Caco-2 (cell line): ENCODE measurements at regions not wholly inside any gene's neighbourhood (a gene's known extent, or its start where the extent isn't known, plus 50 kb on each side); places are given as distances from the start of the nearest gene placed in this dataset.
"Not testable (repeated sequence)": the region's sequence is repeated elsewhere in the genome, so short reads cannot be mapped to it uniquely, and the experiment has no call there.

Experiments used
- BruUV-seq: library from RNA; stranded (reverse); fragments of 400-500 nt; replicated peaks from 2 replicates; lab custom pipeline; 2021; lab: Mats Ljungman, UMichigan
- CTCF ChIA-PET: fragments of 300-600 bp; sonication (Branson Sonifier 250); formaldehyde crosslinking; loops from one replicate; lab custom pipeline; 2022; ENCODE audit warnings: antibody characterized with exemption; lab: Charles Lee
- POLR2A ChIA-PET: fragments of 300-600 bp; sonication (Branson Sonifier 250); formaldehyde crosslinking; loops from one replicate; lab custom pipeline; 2022; ENCODE audit warnings: antibody characterized with exemption; lab: Charles Lee
- DNase-seq, 2 experiments: peaks; one replicate each; pipeline versions ENCODE4 v3.0.0 to v3.0.0-alpha.2; 2020 to 2022
- H3K27me3 ChIP-seq: replicated peaks from 2 replicates; pipeline ENCODE4 v1.6.0; 2011; ENCODE audit warnings: low read length; ENCODE audit not compliant: control insufficient read depth, insufficient read depth
- H3K36me3 ChIP-seq: 2 replicates; pipeline ENCODE4 v1.5.1; 2011; ENCODE audit warnings: low read length; ENCODE audit not compliant: control insufficient read depth, insufficient read depth
- H3K4me1 ChIP-seq: fragments of 250-450 bp; sonication (Bioruptor Pico); 2 replicates; pipeline ENCODE4 v1.5.1; 2020; ENCODE audit warnings: mild to moderate bottlenecking
- H3K4me3 ChIP-seq: 2 replicates; pipeline ENCODE4 v1.5.1; 2011; ENCODE audit warnings: low read depth, mild to moderate bottlenecking, control low read depth, low read length
- H3K9me3 ChIP-seq: fragments of 250-450 bp; sonication (Bioruptor Pico); 2 replicates; pipeline ENCODE4 v1.5.1; 2020; ENCODE audit warnings: mild to moderate bottlenecking, moderate library complexity
- H3K27ac Mint-ChIP-seq: one replicate; pipeline ENCODE4 v1.8.0; 2022; ENCODE audit warnings: mixed read lengths; ENCODE audit not compliant: unreplicated experiment
- H3K27me3 Mint-ChIP-seq: one replicate; pipeline ENCODE4 v1.8.0; 2022; ENCODE audit warnings: mixed read lengths; ENCODE audit not compliant: insufficient read depth, unreplicated experiment
- H3K36me3 Mint-ChIP-seq: one replicate; pipeline ENCODE4 v1.8.0; 2022; ENCODE audit warnings: mild to moderate bottlenecking, mixed read lengths; ENCODE audit not compliant: insufficient read depth, unreplicated experiment
- H3K4me1 Mint-ChIP-seq: one replicate; pipeline ENCODE4 v1.8.0; 2022; ENCODE audit warnings: low read depth, mixed read lengths; ENCODE audit not compliant: unreplicated experiment
- H3K4me3 Mint-ChIP-seq: one replicate; pipeline ENCODE4 v1.8.0; 2022; ENCODE audit warnings: mild to moderate bottlenecking, moderate library complexity, mixed read lengths; ENCODE audit not compliant: unreplicated experiment
- H3K9me3 Mint-ChIP-seq: one replicate; pipeline ENCODE4 v1.8.0; 2022; ENCODE audit warnings: mixed read lengths; ENCODE audit not compliant: unreplicated experiment
- intact Hi-C: fragments of 100-400 bp; cut with micrococcal nuclease; formaldehyde crosslinking; loops from one replicate; pipeline ENCODE4 v1.10.0; 2022; ENCODE audit not compliant: unreplicated experiment
- TF ChIP-seq, protein P1 (sequence below), 2 experiments: fragments of 200-600 bp in 1 of 2; IDR thresholded peaks; 1 replicate in 1 of 2; 2 replicates in 1 of 2; pipeline versions ENCODE4 v1.5.1 to v1.8.0; 2011 to 2022; ENCODE audit warnings: antibody characterized with exemption in 1 of 2, control low read depth in 1 of 2, inconsistent platforms in 1 of 2, low read depth in 1 of 2, low read length in 1 of 2, mild to moderate bottlenecking in 1 of 2, moderate library complexity in 1 of 2; ENCODE audit not compliant: insufficient read depth in 1 of 2, severe bottlenecking in 1 of 2, unreplicated experiment in 1 of 2

DNA sequence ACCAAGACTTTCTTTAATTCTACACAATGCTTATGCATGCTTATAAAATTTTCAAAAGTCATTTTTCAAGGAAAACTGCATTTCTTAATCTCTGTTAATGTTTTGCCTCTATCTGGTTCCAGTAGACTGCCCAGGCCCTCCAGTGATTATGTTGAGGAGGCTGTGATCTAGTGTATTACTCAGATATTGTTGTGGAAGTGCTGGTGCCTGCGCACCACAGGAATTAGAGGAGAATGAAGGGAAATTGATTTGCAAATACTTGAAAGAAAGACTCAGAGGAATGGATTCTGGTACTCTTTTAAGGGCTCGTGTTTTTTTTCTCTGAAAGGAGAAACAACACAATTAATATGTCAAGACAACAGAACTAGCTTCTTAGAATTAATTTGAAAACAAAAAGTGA lies 1015.1 kb downstream of the RPA4 start:
- H3K27ac Mint-ChIP-seq = no peak overlapping the region
- Histone ChIP-seq H3K9me3 (no peaks in the 10 kb centered on the region), H3K4me3 (no peak overlapping the region), H3K4me1 (no peaks in the 10 kb centered on the region), H3K27me3 (no peaks in the 10 kb centered on the region), H3K36me3 (no peaks in the 10 kb centered on the region)
- H3K36me3 Mint-ChIP-seq = no peaks in the 10 kb centered on the region
- no TSS peak for BruUV-seq
- no peaks in the 10 kb centered on the region for H3K27me3 Mint-ChIP-seq
- no peaks in the 10 kb centered on the region for H3K4me1 Mint-ChIP-seq
- no peak for DNase-seq
- ChIA-PET CTCF (no interaction called here), POLR2A (no interaction called here)
- intact Hi-C loops = no loop called here
- TF ChIP-seq, protein P1, sequence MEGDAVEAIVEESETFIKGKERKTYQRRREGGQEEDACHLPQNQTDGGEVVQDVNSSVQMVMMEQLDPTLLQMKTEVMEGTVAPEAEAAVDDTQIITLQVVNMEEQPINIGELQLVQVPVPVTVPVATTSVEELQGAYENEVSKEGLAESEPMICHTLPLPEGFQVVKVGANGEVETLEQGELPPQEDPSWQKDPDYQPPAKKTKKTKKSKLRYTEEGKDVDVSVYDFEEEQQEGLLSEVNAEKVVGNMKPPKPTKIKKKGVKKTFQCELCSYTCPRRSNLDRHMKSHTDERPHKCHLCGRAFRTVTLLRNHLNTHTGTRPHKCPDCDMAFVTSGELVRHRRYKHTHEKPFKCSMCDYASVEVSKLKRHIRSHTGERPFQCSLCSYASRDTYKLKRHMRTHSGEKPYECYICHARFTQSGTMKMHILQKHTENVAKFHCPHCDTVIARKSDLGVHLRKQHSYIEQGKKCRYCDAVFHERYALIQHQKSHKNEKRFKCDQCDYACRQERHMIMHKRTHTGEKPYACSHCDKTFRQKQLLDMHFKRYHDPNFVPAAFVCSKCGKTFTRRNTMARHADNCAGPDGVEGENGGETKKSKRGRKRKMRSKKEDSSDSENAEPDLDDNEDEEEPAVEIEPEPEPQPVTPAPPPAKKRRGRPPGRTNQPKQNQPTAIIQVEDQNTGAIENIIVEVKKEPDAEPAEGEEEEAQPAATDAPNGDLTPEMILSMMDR (IDR thresholded peaks at IDR 0.05; ENCODE audit: insufficient read depth in 1 of 2, low read depth in 1 of 2, low read length in 1 of 2, severe bottlenecking in 1 of 2, unreplicated experiment in 1 of 2) = no peak
- no peaks in the 10 kb centered on the region for H3K9me3 Mint-ChIP-seq
- no peak overlapping the region for H3K4me3 Mint-ChIP-seq

DNA sequence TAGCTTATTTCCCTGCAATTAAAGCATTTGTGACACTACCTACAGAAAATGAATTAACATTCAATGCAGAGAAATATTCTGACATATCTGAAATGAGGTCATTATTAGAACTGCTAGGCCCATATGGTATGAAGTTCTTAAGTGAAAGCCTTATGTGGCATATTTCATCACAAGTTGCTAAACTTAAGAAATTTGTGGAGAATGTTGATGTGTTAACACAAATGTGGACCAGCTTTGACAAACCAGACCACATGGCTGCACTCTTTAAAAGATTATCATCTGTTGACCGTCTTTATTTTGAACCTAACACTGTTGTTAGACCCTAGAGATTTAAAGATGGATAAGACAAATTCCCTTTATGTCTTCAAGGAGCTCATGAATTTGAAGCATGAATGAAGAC lies 1024.1 kb downstream of the RPA4 start:
- ChIA-PET CTCF (no interaction called here), POLR2A (no interaction called here)
- Histone ChIP-seq H3K4me1 (no peaks in the 10 kb centered on the region), H3K9me3 (no peaks in the 10 kb centered on the region), H3K27me3 (no peaks in the 10 kb centered on the region), H3K4me3 (no peak overlapping the region), H3K36me3 (no peaks in the 10 kb centered on the region)
- intact Hi-C loops = no loop called here
- H3K4me3 Mint-ChIP-seq = no peak overlapping the region
- H3K4me1 Mint-ChIP-seq = no peaks in the 10 kb centered on the region
- no peaks in the 10 kb centered on the region for H3K36me3 Mint-ChIP-seq
- H3K27ac Mint-ChIP-seq = no peak overlapping the region
- DNase-seq = no peak
- BruUV-seq = no TSS peak
- H3K9me3 Mint-ChIP-seq = no peaks in the 10 kb centered on the region
- no peaks in the 10 kb centered on the region for H3K27me3 Mint-ChIP-seq
- TF ChIP-seq, protein P1 (IDR thresholded peaks at IDR 0.05; ENCODE audit: insufficient read depth in 1 of 2, low read depth in 1 of 2, low read length in 1 of 2, severe bottlenecking in 1 of 2, unreplicated experiment in 1 of 2) = no peak

DNA sequence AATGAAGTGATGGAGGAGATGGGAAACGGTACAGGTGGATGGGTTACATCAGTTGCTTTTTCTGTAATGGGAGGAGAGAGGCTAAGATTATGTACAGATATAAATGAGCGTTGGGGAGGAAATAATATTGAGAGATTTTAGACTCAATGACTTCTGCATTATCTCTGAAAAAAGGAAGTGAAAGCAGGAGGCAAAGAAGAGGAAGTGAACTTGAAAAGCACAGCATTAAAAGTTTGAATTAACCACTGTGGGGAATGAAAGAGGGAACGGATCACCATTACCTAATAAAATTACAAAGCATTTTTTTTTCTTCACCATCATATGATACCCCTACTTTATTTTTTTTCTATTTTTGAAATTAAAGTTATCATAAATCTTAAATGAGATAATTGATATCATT lies 1025.5 kb downstream of the RPA4 start:
- H3K9me3 ChIP-seq = no peaks in the 10 kb centered on the region
- no peaks in the 10 kb centered on the region for H3K27me3 Mint-ChIP-seq
- H3K4me3 ChIP-seq = no peak overlapping the region
- H3K27me3 ChIP-seq = no peaks in the 10 kb centered on the region
- TF ChIP-seq, protein P1 (IDR thresholded peaks at IDR 0.05; ENCODE audit: insufficient read depth in 1 of 2, low read depth in 1 of 2, low read length in 1 of 2, severe bottlenecking in 1 of 2, unreplicated experiment in 1 of 2) = no peak
- intact Hi-C loops = no loop called here
- no peak overlapping the region for H3K4me3 Mint-ChIP-seq
- H3K4me1 ChIP-seq = no peaks in the 10 kb centered on the region
- POLR2A ChIA-PET = no interaction called here
- no TSS peak for BruUV-seq
- H3K27ac Mint-ChIP-seq = no peak overlapping the region
- no peaks in the 10 kb centered on the region for H3K4me1 Mint-ChIP-seq
- no peaks in the 10 kb centered on the region for H3K36me3 Mint-ChIP-seq
- CTCF ChIA-PET = no interaction called here
- no peaks in the 10 kb centered on the region for H3K9me3 Mint-ChIP-seq
- no peaks in the 10 kb centered on the region for H3K36me3 ChIP-seq
- DNase-seq = no peak

DNA sequence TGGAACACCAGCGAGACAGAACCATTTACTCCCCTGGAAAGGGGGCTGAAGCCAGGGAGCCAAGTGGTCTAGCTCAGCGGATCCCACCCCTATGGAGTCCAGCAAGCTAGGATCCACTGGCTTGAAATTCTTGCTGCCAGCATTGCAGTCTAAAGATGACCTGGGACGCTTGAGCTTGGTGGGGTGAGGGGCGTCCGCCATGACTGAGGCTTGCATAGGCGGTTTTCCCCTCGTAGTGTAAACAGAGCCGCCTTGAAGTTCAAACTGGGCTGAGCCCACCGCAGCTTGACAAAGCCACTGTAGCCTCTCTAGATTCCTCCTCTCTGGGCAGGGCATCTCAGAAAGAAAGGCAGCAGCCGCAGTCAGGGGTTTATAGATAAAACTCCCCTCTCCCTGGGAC lies 1031.7 kb downstream of the RPA4 start:
- H3K27me3 Mint-ChIP-seq, H3K4me3 Mint-ChIP-seq, DNase-seq, H3K36me3 Mint-ChIP-seq, H3K27me3 ChIP-seq, H3K36me3 ChIP-seq, H3K4me3 ChIP-seq, BruUV-seq, H3K4me1 Mint-ChIP-seq, H3K4me1 ChIP-seq, intact Hi-C loops, POLR2A ChIA-PET, H3K9me3 ChIP-seq, H3K27ac Mint-ChIP-seq, CTCF ChIA-PET, H3K9me3 Mint-ChIP-seq: not testable (repeated sequence)

DNA sequence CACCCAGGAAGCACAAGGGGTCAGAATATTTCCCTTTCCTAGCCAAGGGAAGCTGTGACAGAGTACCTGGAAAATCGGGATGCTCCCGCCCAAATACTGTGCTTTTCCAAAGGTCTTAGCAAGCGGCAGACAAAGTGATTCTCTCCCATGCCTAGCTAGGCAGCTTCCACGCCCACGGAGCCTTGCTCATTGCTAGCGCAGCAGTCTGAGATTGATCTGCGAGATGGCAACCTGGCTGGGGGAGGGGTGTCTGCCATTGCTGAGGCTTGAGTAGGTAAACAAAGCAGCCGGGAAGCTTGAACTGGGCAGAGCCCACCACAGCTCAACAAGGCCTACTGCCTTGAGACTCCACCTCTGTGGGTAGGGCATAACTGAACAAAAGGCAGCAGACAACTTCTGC lies 1037.5 kb downstream of the RPA4 start:
- H3K4me3 Mint-ChIP-seq, H3K36me3 Mint-ChIP-seq, H3K36me3 ChIP-seq, DNase-seq, H3K27ac Mint-ChIP-seq, BruUV-seq, H3K9me3 Mint-ChIP-seq, H3K9me3 ChIP-seq, H3K27me3 ChIP-seq, POLR2A ChIA-PET, H3K4me3 ChIP-seq, H3K4me1 Mint-ChIP-seq, H3K4me1 ChIP-seq, intact Hi-C loops, CTCF ChIA-PET: not testable (repeated sequence)
- peaks cover 10% of the 10 kb centered on the region for H3K27me3 Mint-ChIP-seq
